ENCODE measurements at regions not wholly inside any gene's neighbourhood (a gene's known extent, or its start where the extent isn't known, plus 50 kb on each side); places are given as distances from the start of the nearest gene placed in this dataset.

- no peak for DNase-seq
These were observed 1050.2 kb downstream of the AGBL1 start for GRCh38 chr15:87129916-87130315.

- DNase-seq: no peak
These were observed 1044.2 kb downstream of the AGBL1 start for GRCh38 chr15:87123676-87124382.

DNA sequence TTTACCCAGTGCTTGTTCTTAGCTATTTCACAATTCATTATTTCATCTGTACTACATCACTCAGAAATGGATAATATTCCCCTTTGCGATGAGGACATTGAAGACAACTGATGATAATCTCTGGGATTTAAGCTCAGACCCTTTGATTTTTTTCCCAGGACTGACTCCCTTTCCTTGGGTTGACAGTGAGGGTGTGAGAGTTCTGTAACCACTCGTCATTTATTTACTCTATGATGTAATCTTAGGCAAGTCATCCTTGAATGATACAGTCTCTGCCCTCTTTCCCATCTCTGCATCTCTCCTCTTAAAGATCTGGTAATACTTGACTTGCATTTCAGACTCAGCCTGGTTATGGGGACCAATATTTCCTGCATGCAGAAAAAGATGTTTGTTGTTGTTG is 1041.7 kb downstream of the AGBL1 start:
- DNase-seq: no peak

- no peak for DNase-seq
These were observed 1040.9 kb downstream of the AGBL1 start for GRCh38 chr15:87120555-87120954.

DNA sequence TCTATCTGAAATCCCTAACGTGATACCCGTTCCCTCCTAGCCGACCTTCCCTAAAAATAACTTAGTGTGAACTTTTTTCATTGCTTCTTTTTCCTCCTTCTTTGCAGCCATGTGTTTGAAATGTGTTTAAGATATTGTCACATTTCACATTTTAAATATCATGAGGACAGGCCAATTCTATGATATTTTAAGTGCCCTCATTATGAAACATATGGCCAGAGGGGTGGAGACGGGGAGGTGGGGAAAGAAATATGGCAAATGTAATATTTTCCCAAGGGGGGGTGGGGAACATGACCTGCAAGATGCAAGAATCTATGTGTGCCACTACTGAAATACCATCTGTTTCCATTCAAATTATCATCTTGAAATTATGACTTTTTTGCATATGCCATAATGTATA is 1039.2 kb downstream of the AGBL1 start:
- no peak for DNase-seq

DNA sequence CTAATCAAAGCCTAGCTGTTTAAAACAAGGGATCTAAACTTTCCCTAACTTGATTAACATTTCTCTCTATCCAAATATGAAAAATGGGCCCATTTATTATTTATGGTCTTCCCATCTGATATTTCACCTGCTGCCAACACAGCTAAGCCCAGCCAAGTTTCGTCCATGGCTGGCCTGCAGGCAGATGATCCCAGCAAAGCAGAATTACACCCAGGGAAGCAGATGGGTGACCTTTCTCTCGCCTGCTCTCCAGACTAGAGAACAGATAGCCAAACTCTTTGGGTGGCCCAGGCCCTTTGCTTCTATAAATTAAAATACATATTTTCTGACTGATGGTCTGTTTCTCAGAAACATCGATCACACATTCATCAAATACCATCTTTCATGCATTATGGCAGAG is 1038.8 kb downstream of the AGBL1 start:
- DNase-seq: no peak

DNA sequence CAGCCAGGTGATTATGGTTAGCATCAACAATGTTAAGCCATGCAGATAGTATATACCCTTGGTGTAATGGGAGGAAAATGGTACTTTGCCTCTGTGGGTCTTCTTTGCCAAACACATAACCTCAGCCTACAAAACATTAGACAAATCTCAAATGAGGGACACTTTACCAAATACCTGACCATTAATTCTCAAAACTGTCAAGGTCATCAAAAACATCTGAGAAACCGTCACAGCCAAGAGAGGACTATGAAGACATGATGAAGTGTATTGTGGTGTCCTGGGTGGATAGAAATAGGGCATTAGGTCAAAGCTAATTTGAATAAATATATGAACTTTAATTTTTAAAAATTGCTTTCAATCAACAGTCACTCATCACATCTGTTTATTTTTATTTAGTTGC is 1036.1 kb downstream of the AGBL1 start:
- no peak for DNase-seq

GRCh38 chr15:87099916-87100315 is 1020.2 kb downstream of the AGBL1 start:
- no peak for DNase-seq

GRCh38 chr15:87089551-87089950 is 1009.9 kb downstream of the AGBL1 start:
- DNase-seq: no peak

DNA sequence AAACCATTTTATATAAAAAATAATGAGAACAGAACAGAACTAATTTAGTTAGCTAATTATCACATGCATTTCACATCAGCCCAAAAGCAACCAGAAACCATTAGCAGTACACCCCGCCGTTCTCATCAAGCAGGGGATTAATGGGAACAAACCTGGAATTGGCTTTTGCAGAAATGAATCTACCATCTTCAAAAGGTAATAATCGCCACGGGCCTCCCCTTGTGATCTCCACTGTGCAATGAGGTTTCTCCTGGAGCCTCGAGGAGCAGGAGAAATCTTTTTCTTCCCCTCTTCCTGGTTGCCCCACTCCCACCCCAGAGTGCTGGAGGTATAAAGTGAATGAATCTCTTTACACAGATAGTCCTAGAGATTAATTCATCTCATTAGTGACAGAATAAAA is 1003.5 kb downstream of the AGBL1 start:
- no peak for DNase-seq

GRCh38 chr15:87082581-87082980 is 1002.9 kb downstream of the AGBL1 start:
- no peak for DNase-seq

DNA sequence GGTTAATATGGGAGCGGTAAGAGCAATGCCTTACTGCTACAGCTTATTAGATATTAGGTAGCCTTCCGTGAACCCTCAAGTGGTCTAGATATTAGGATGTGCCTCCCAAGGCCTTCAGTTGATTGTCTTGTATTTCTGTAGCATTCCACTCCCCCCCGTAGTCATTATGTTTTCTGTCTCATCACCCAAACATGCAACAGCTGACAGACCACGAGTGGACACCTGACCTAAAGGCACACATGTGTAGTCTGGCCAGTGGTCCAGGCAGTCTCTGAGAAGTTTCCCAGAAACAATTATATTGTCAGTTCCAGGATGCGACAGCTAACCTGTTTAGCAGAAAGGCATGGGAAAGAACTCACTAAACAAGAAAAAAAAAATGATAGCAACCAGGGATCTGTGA is 1000.9 kb downstream of the AGBL1 start:
- DNase-seq: no peak

Measured in activated T-cell treated with anti-CD3 and anti-CD28 coated beads for 4 hours (primary cell).